ENCODE measurements at regions not wholly inside any gene's neighbourhood (a gene's known extent, or its start where the extent isn't known, plus 50 kb on each side); places are given as distances from the start of the nearest gene placed in this dataset.

GRCh38 chr3:197445896-197446699 lies 109.7 kb downstream of the BDH1 start:
- DNase-seq (ENCODE audit: low spot score), result no peak
- Histone ChIP-seq H3K27ac (no peak overlapping the region), H3K4me1 (no peaks in the 10 kb centered on the region), H3K9me3 (no peaks in the 10 kb centered on the region), H3K4me3 (no peak overlapping the region), H3K36me3 (no peaks in the 10 kb centered on the region), H3K27me3 (no peaks in the 10 kb centered on the region)
- TF ChIP-seq, protein P1, sequence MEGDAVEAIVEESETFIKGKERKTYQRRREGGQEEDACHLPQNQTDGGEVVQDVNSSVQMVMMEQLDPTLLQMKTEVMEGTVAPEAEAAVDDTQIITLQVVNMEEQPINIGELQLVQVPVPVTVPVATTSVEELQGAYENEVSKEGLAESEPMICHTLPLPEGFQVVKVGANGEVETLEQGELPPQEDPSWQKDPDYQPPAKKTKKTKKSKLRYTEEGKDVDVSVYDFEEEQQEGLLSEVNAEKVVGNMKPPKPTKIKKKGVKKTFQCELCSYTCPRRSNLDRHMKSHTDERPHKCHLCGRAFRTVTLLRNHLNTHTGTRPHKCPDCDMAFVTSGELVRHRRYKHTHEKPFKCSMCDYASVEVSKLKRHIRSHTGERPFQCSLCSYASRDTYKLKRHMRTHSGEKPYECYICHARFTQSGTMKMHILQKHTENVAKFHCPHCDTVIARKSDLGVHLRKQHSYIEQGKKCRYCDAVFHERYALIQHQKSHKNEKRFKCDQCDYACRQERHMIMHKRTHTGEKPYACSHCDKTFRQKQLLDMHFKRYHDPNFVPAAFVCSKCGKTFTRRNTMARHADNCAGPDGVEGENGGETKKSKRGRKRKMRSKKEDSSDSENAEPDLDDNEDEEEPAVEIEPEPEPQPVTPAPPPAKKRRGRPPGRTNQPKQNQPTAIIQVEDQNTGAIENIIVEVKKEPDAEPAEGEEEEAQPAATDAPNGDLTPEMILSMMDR (IDR thresholded peaks at IDR 0.05), result no peak

DNA sequence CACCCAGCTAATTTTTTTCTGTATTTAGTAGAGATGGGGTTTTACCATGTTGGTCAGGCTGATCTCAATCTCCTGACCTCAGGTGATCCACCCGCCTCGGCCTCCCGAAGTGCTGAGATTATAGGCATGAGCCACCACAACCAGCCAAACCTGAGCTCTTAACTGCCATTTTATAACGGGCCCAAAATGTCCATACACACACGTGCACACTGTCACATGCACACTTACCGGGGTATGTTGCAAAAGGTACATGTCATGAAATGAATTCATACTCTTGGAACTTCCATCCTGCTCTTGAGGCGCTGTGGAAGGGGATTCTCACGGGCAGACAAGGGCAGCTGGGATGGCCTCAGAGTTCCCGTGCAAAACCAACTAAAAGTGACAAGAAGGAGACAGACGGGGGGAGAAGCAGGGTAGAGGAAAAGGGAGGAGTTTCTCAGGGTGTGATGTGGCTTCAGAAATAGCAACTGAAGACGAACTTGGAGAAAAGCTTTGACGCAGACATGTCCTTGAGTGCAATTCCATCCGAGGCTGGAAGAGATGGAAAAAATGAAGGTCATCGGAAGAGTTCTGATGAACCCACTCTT lies 110.9 kb downstream of the BDH1 start:
- TF ChIP-seq, protein P1 (IDR thresholded peaks at IDR 0.05), result no peak
- Histone ChIP-seq H3K27me3 (no peaks in the 10 kb centered on the region), H3K9me3 (no peaks in the 10 kb centered on the region), H3K4me3 (no peak overlapping the region), H3K27ac (no peak overlapping the region), H3K36me3 (no peaks in the 10 kb centered on the region), H3K4me1 (no peaks in the 10 kb centered on the region)
- no peak for DNase-seq (ENCODE audit: low spot score)

- DNase-seq (ENCODE audit: low spot score), result no peak
- no peak overlapping the region for H3K27ac ChIP-seq
- no peaks in the 10 kb centered on the region for H3K36me3 ChIP-seq
- no peak overlapping the region for H3K4me3 ChIP-seq
- no peaks in the 10 kb centered on the region for H3K27me3 ChIP-seq
- no peaks in the 10 kb centered on the region for H3K9me3 ChIP-seq
- no peaks in the 10 kb centered on the region for H3K4me1 ChIP-seq
- TF ChIP-seq, protein P1 (IDR thresholded peaks at IDR 0.05), result no peak
Measured at GRCh38 chr3:197443506-197443905, 112.3 kb downstream of the BDH1 start.

GRCh38 chr3:197440717-197441303 lies 115.0 kb downstream of the BDH1 start:
- TF ChIP-seq, protein P1 (IDR thresholded peaks at IDR 0.05), result no peak
- DNase-seq (ENCODE audit: low spot score), result no peak

GRCh38 chr3:197438906-197439305 lies 116.9 kb downstream of the BDH1 start:
- TF ChIP-seq, protein P1 (IDR thresholded peaks at IDR 0.05), result no peak
- DNase-seq (ENCODE audit: low spot score), result no peak
- H3K9me3 ChIP-seq, result no peaks in the 10 kb centered on the region
- no peak overlapping the region for H3K27ac ChIP-seq
- H3K4me1 ChIP-seq, result no peaks in the 10 kb centered on the region
- H3K36me3 ChIP-seq, result no peaks in the 10 kb centered on the region
- H3K4me3 ChIP-seq, result no peak overlapping the region
- no peaks in the 10 kb centered on the region for H3K27me3 ChIP-seq

More at GRCh38 chr3:197440717-197441303, 115.0 kb downstream of the BDH1 start:
- Histone ChIP-seq H3K4me1 (no peaks in the 10 kb centered on the region), H3K27me3 (no peaks in the 10 kb centered on the region), H3K27ac (no peak overlapping the region), H3K9me3 (no peaks in the 10 kb centered on the region), H3K4me3 (no peak overlapping the region), H3K36me3 (no peaks in the 10 kb centered on the region)
